ENCODE measurements at regions not wholly inside any gene's neighbourhood (a gene's known extent, or its start where the extent isn't known, plus 50 kb on each side); places are given as distances from the start of the nearest gene placed in this dataset.

- DNase-seq (ENCODE audit: low spot score) = no peak
Measured at GRCh38 chr20:51876313-51876940, 74.1 kb upstream of the SALL4 start.

- DNase-seq (ENCODE audit: low spot score) = no peak
Measured at GRCh38 chr20:51873652-51874051, 71.3 kb upstream of the SALL4 start.

- no peak for DNase-seq (ENCODE audit: low spot score)
Measured at GRCh38 chr20:51871943-51872342, 69.6 kb upstream of the SALL4 start.

- DNase-seq (ENCODE audit: low spot score) = no peak
Measured at GRCh38 chr20:51869002-51869401, 66.7 kb upstream of the SALL4 start.

- no peak for DNase-seq (ENCODE audit: low spot score)
Measured at GRCh38 chr20:51867251-51867650, 64.9 kb upstream of the SALL4 start.

GRCh38 chr20:51864967-51865366 lies 62.6 kb upstream of the SALL4 start:
- no peak for DNase-seq (ENCODE audit: low spot score)

- peak; percentile 61 for DNase-seq (ENCODE audit: low spot score)
Measured at GRCh38 chr20:51862796-51863195, 60.5 kb upstream of the SALL4 start.

- no peak for DNase-seq (ENCODE audit: low spot score)
Measured at GRCh38 chr20:51861726-51862466, 59.6 kb upstream of the SALL4 start.

- peak; percentile 83 for DNase-seq (ENCODE audit: low spot score)
Measured at GRCh38 chr20:51860111-51860882, 58.0 kb upstream of the SALL4 start.

GRCh38 chr20:51856432-51856831 lies 54.1 kb upstream of the SALL4 start:
- no peak for DNase-seq (ENCODE audit: low spot score)

- no peak for DNase-seq (ENCODE audit: low spot score)
Measured at GRCh38 chr20:51854921-51855320, 52.6 kb upstream of the SALL4 start.

All from AG20443 (cell line).